Large intestine (tissue), 3 donors: ENCODE measurements at regions not wholly inside any gene's neighbourhood (a gene's known extent, or its start where the extent isn't known, plus 50 kb on each side); places are given as distances from the start of the nearest gene placed in this dataset.

Experiments used
- DNase-seq, 2 donors: peaks; one replicate each; pipeline versions ENCODE4 v3.0.0 to v3.0.0-alpha.2; 2013
- H3K27ac ChIP-seq: one replicate; pipeline ENCODE4 v1.5.1; 2013; ENCODE audit warnings: low read length
- H3K27me3 ChIP-seq: 2 replicates; pipeline ENCODE4 v1.6.1; 2013; ENCODE audit warnings: low read length; ENCODE audit not compliant: control insufficient read depth, insufficient read depth
- H3K36me3 ChIP-seq: 2 replicates; pipeline ENCODE4 v1.6.1; 2013; ENCODE audit warnings: low read length; ENCODE audit not compliant: control insufficient read depth, insufficient read depth
- H3K4me1 ChIP-seq: one replicate; pipeline ENCODE4 v1.6.1; 2013; ENCODE audit warnings: low read length; ENCODE audit not compliant: control insufficient read depth, insufficient read depth
- H3K4me3 ChIP-seq: one replicate; pipeline ENCODE4 v1.5.1; 2013; ENCODE audit warnings: low read length
- H3K9me3 ChIP-seq: one replicate; pipeline ENCODE4 v1.6.1; 2013; ENCODE audit warnings: mild to moderate bottlenecking, low read depth, low read length, moderate library complexity; ENCODE audit not compliant: control insufficient read depth
- WGBS: methylation state at CpG from one replicate; pipeline ENCODE4 v1.1.5; 2013; ENCODE audit warnings: low lambda C conversion rate; ENCODE audit not compliant: insufficient coverage; 5-methylcytosine and 5-hydroxymethylcytosine counted together

- no CpG with 5 or more reads among the region's 1 CpG for WGBS
- no peak overlapping the region for H3K4me3 ChIP-seq
- no peak overlapping the region for H3K27ac ChIP-seq
- no peaks in the 10 kb centered on the region for H3K27me3 ChIP-seq
- H3K4me1 ChIP-seq = no peaks in the 10 kb centered on the region
- no peaks in the 10 kb centered on the region for H3K36me3 ChIP-seq
- no peaks in the 10 kb centered on the region for H3K9me3 ChIP-seq
- DNase-seq = no peak
Measured at GRCh38 chr6:153727885-153728284, 311.2 kb upstream of the OPRM1 start.

GRCh38 chr6:153725456-153725855 lies 313.6 kb upstream of the OPRM1 start:
- H3K4me3 ChIP-seq = no peak overlapping the region
- no peaks in the 10 kb centered on the region for H3K27me3 ChIP-seq
- WGBS = no CpG with 5 or more reads among the region's 3 CpGs
- DNase-seq = no peak
- H3K27ac ChIP-seq = no peak overlapping the region
- no peaks in the 10 kb centered on the region for H3K36me3 ChIP-seq
- H3K4me1 ChIP-seq = no peaks in the 10 kb centered on the region
- no peaks in the 10 kb centered on the region for H3K9me3 ChIP-seq

GRCh38 chr6:153720732-153721131 lies 318.3 kb upstream of the OPRM1 start:
- no peaks in the 10 kb centered on the region for H3K9me3 ChIP-seq
- no peak overlapping the region for H3K4me3 ChIP-seq
- H3K36me3 ChIP-seq = no peaks in the 10 kb centered on the region
- no peak for DNase-seq
- H3K27ac ChIP-seq = no peak overlapping the region
- no peaks in the 10 kb centered on the region for H3K27me3 ChIP-seq
- H3K4me1 ChIP-seq = no peaks in the 10 kb centered on the region

- Histone ChIP-seq H3K36me3 (no peaks in the 10 kb centered on the region), H3K27me3 (no peaks in the 10 kb centered on the region), H3K4me3 (no peak overlapping the region), H3K9me3 (no peaks in the 10 kb centered on the region), H3K27ac (no peak overlapping the region), H3K4me1 (no peaks in the 10 kb centered on the region)
- DNase-seq = no peak
Measured at GRCh38 chr6:153705429-153705828, 333.6 kb upstream of the OPRM1 start.

GRCh38 chr6:153702671-153703070 lies 336.4 kb upstream of the OPRM1 start:
- WGBS = 75% methylated on average over 1 of the region's 2 CpGs
- H3K4me3 ChIP-seq = no peak overlapping the region
- no peak for DNase-seq
- H3K9me3 ChIP-seq = no peaks in the 10 kb centered on the region
- H3K27me3 ChIP-seq = no peaks in the 10 kb centered on the region
- H3K36me3 ChIP-seq = no peaks in the 10 kb centered on the region
- H3K27ac ChIP-seq = no peak overlapping the region
- H3K4me1 ChIP-seq = no peaks in the 10 kb centered on the region

GRCh38 chr6:153698637-153699036 lies 340.4 kb upstream of the OPRM1 start:
- DNase-seq = no peak
- 90% methylated on average over 2 of the region's 2 CpGs for WGBS
- no peak overlapping the region for H3K4me3 ChIP-seq

GRCh38 chr6:153698001-153698400 lies 341.0 kb upstream of the OPRM1 start:
- Histone ChIP-seq H3K9me3 (no peaks in the 10 kb centered on the region), H3K27me3 (no peaks in the 10 kb centered on the region), H3K4me1 (no peaks in the 10 kb centered on the region), H3K36me3 (no peaks in the 10 kb centered on the region), H3K4me3 (no peak overlapping the region), H3K27ac (no peak overlapping the region)
- DNase-seq = no peak
- 93% methylated on average over 4 of the region's 5 CpGs for WGBS

More at GRCh38 chr6:153698637-153699036, 340.4 kb upstream of the OPRM1 start:
- no peaks in the 10 kb centered on the region for H3K4me1 ChIP-seq
- no peaks in the 10 kb centered on the region for H3K36me3 ChIP-seq
- H3K9me3 ChIP-seq = no peaks in the 10 kb centered on the region
- H3K27ac ChIP-seq = no peak overlapping the region
- H3K27me3 ChIP-seq = no peaks in the 10 kb centered on the region

- Histone ChIP-seq H3K4me1 (no peaks in the 10 kb centered on the region), H3K27me3 (no peaks in the 10 kb centered on the region), H3K36me3 (no peaks in the 10 kb centered on the region), H3K27ac (no peak overlapping the region), H3K9me3 (no peaks in the 10 kb centered on the region), H3K4me3 (no peak overlapping the region)
- WGBS = 86% methylated on average over 2 of the region's 2 CpGs
- DNase-seq = no peak
Measured at GRCh38 chr6:153677522-153677921, 361.5 kb upstream of the OPRM1 start.

- Histone ChIP-seq H3K9me3 (no peaks in the 10 kb centered on the region), H3K27me3 (no peaks in the 10 kb centered on the region), H3K27ac (no peak overlapping the region), H3K4me1 (no peaks in the 10 kb centered on the region), H3K36me3 (no peaks in the 10 kb centered on the region), H3K4me3 (no peak overlapping the region)
- 92% methylated on average over 2 of the region's 2 CpGs for WGBS
- no peak for DNase-seq
Measured at GRCh38 chr6:153673750-153674149, 365.3 kb upstream of the OPRM1 start.

- H3K27ac ChIP-seq = no peak overlapping the region
- no peaks in the 10 kb centered on the region for H3K27me3 ChIP-seq
- WGBS = no CpG with 5 or more reads among the region's 2 CpGs
- no peaks in the 10 kb centered on the region for H3K4me1 ChIP-seq
- H3K4me3 ChIP-seq = no peak overlapping the region
- DNase-seq = no peak
- H3K36me3 ChIP-seq = no peaks in the 10 kb centered on the region
- no peaks in the 10 kb centered on the region for H3K9me3 ChIP-seq
Measured at GRCh38 chr6:153673225-153673624, 365.8 kb upstream of the OPRM1 start.

- H3K9me3 ChIP-seq = no peaks in the 10 kb centered on the region
- 70% methylated on average over 1 of the region's 4 CpGs for WGBS
Measured at GRCh38 chr6:153670403-153671026, 368.5 kb upstream of the OPRM1 start.

More at GRCh38 chr6:153670403-153671026, 368.5 kb upstream of the OPRM1 start:
- no peak for DNase-seq
- Histone ChIP-seq H3K4me1 (no peaks in the 10 kb centered on the region), H3K36me3 (no peaks in the 10 kb centered on the region), H3K27me3 (no peaks in the 10 kb centered on the region), H3K4me3 (no peak overlapping the region), H3K27ac (no peak overlapping the region)
